ENCODE measurements at regions not wholly inside any gene's neighbourhood (a gene's known extent, or its start where the extent isn't known, plus 50 kb on each side); places are given as distances from the start of the nearest gene placed in this dataset.

- TF ChIP-seq, protein P1, sequence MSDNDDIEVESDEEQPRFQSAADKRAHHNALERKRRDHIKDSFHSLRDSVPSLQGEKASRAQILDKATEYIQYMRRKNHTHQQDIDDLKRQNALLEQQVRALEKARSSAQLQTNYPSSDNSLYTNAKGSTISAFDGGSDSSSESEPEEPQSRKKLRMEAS (IDR thresholded peaks at IDR 0.05; ENCODE audit: low read depth, low read length): no peak
- TF ChIP-seq POLR2A (IDR thresholded peaks at IDR 0.05; ENCODE audit: extremely low read depth, insufficient read length): no peak
- TF ChIP-seq, protein P2, sequence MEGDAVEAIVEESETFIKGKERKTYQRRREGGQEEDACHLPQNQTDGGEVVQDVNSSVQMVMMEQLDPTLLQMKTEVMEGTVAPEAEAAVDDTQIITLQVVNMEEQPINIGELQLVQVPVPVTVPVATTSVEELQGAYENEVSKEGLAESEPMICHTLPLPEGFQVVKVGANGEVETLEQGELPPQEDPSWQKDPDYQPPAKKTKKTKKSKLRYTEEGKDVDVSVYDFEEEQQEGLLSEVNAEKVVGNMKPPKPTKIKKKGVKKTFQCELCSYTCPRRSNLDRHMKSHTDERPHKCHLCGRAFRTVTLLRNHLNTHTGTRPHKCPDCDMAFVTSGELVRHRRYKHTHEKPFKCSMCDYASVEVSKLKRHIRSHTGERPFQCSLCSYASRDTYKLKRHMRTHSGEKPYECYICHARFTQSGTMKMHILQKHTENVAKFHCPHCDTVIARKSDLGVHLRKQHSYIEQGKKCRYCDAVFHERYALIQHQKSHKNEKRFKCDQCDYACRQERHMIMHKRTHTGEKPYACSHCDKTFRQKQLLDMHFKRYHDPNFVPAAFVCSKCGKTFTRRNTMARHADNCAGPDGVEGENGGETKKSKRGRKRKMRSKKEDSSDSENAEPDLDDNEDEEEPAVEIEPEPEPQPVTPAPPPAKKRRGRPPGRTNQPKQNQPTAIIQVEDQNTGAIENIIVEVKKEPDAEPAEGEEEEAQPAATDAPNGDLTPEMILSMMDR (IDR thresholded peaks at IDR 0.05; ENCODE audit: low read depth, low read length): no peak
- DNase-seq (ENCODE audit: low read depth): no peak
- H3K4me3 ChIP-seq (ENCODE audit: low read depth, low read length): no peak overlapping the region
Observed at GRCh38 chr21:38027901-38028498, 111.7 kb upstream of the KCNJ6 start.

- no peak for TF ChIP-seq POLR2A (IDR thresholded peaks at IDR 0.05; ENCODE audit: extremely low read depth, insufficient read length)
- TF ChIP-seq, protein P1 (IDR thresholded peaks at IDR 0.05; ENCODE audit: low read depth, low read length): 0 out of 2 replicates have a peak, but pooled peaks have one; percentile 8
- H3K4me3 ChIP-seq (ENCODE audit: low read depth, low read length): no peak overlapping the region
- peak; percentile 10 for DNase-seq (ENCODE audit: low read depth)
Observed at GRCh38 chr21:38032082-38032801, 116.0 kb upstream of the KCNJ6 start.

DNA sequence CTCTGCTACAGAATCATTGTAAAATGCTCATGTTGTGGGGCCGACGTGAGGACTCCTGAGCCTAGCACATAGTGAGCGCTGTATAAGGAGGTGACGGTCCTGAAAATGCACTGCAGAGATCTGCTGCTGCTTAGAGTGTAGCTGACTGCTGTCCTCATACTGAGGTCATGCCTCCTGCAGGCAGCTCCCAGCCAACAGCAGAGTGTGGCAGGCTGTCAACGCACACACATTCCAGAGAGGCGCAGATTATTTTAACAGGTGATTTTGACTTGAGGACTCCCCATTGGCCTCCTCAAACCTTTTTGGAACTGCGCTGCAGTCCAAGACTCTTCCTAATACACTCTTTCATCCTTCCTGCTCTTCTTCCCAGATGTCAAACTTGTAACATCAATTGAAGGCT lies 119.8 kb upstream of the KCNJ6 start:
- no peak overlapping the region for H3K4me3 ChIP-seq (ENCODE audit: low read depth, low read length)
- TF ChIP-seq, protein P2 (IDR thresholded peaks at IDR 0.05; ENCODE audit: low read depth, low read length): no peak
- TF ChIP-seq, protein P1 (IDR thresholded peaks at IDR 0.05; ENCODE audit: low read depth, low read length): no peak
- TF ChIP-seq MYC (IDR thresholded peaks at IDR 0.05; ENCODE audit: low read depth, low read length): no peak
- no peak for TF ChIP-seq POLR2A (IDR thresholded peaks at IDR 0.05; ENCODE audit: extremely low read depth, insufficient read length)
- DNase-seq (ENCODE audit: low read depth): no peak

GRCh38 chr21:38037416-38037815 lies 121.2 kb upstream of the KCNJ6 start:
- no peak overlapping the region for H3K4me3 ChIP-seq (ENCODE audit: low read depth, low read length)
- TF ChIP-seq, protein P1 (IDR thresholded peaks at IDR 0.05; ENCODE audit: low read depth, low read length): no peak
- TF ChIP-seq, protein P2 (IDR thresholded peaks at IDR 0.05; ENCODE audit: low read depth, low read length): no peak
- no peak for TF ChIP-seq POLR2A (IDR thresholded peaks at IDR 0.05; ENCODE audit: extremely low read depth, insufficient read length)
- no peak for TF ChIP-seq MYC (IDR thresholded peaks at IDR 0.05; ENCODE audit: low read depth, low read length)
- no peak for DNase-seq (ENCODE audit: low read depth)

GRCh38 chr21:38039369-38039768 lies 123.1 kb upstream of the KCNJ6 start:
- DNase-seq (ENCODE audit: low read depth): no peak
- TF ChIP-seq MYC (IDR thresholded peaks at IDR 0.05; ENCODE audit: low read depth, low read length): no peak
- H3K4me3 ChIP-seq (ENCODE audit: low read depth, low read length): no peak overlapping the region

DNA sequence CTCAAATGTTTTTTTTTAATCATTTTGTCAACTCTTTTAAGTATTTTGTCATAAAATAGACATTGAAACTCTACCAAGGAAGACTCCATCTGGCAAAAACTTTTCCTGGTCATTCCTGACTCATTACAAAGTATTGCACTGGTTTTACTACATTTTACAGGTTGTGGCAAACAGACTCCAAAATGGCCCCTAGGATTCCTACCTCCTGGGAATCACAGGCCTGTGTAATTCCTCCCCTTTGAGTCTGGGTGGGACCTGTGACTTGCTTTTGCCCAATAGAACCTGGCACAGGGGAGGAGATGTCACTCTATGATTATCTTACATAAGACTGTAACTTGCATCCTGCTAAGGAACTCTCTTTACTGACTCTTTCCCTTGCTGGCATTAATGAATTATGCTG lies 123.6 kb upstream of the KCNJ6 start:
- no peak overlapping the region for H3K4me3 ChIP-seq (ENCODE audit: low read depth, low read length)
- TF ChIP-seq, protein P1 (IDR thresholded peaks at IDR 0.05; ENCODE audit: low read depth, low read length): no peak
- no peak for TF ChIP-seq MYC (IDR thresholded peaks at IDR 0.05; ENCODE audit: low read depth, low read length)
- TF ChIP-seq POLR2A (IDR thresholded peaks at IDR 0.05; ENCODE audit: extremely low read depth, insufficient read length): no peak
- DNase-seq (ENCODE audit: low read depth): no peak

DNA sequence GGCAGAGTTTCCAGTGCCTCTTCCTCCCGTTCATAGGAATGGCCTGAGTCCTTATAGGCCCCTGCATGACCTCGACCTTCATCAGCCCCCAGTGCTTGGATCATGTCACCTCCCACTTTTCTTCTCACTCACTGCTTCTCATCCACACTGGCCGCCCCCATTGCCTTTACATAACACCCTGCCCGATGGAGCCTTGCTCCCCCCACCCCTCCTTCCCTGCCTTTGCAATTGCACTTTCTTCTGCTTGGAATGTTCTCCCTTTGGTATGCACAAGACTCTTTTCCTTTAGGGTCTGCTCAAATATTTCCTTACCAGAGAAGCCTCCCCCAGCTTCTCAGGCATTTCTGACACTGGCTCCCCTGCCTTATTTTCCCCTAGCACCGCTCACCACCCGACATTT lies 125.2 kb upstream of the KCNJ6 start:
- DNase-seq (ENCODE audit: low read depth): no peak
- TF ChIP-seq, protein P1 (IDR thresholded peaks at IDR 0.05; ENCODE audit: low read depth, low read length): no peak
- H3K4me3 ChIP-seq (ENCODE audit: low read depth, low read length): no peak overlapping the region

Data from NB4 (cell line).